OCI-LY1 (cell line): ENCODE measurements at regions not wholly inside any gene's neighbourhood (a gene's known extent, or its start where the extent isn't known, plus 50 kb on each side); places are given as distances from the start of the nearest gene placed in this dataset.

Experiments used
- EZH2 ChIP-seq: fragments of 200-600 bp; sonication (generic), shearing (Covaris generic); IDR thresholded peaks from 2 replicates; pipeline ENCODE4 v1.8.0; 2017; ENCODE audit warnings: borderline replicate concordance, mixed run types, mild to moderate bottlenecking, antibody characterized with exemption, low read length, moderate library complexity, mixed read lengths
- TF ChIP-seq, protein P1 (sequence below): fragments of 200-600 bp; sonication (generic), shearing (Covaris generic); IDR thresholded peaks from 2 replicates; pipeline ENCODE4 v1.5.1; 2017; ENCODE audit warnings: mild to moderate bottlenecking, antibody characterized with exemption, low read length, moderate library complexity, mixed read lengths

DNA sequence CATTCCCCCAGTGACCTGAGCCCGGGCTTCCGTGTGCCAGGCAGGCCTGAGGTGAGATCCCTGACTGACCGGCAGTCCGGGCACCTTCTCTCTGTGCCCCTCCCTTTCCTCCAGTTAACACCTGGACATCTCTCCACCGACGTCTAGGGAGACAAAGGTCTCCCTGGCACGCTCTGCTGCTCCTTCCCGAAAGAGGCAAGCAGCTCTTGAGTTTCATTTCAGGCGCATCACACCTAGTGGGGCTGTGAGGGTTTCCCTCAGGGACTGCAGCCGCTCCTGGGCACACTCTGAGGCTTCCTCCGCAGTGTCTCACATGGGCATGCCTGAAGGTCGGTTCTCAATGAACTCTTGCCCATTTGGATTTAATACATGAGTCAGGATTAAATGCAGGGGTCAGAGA is 322.7 kb downstream of the CTTN start:
- TF ChIP-seq, protein P1, sequence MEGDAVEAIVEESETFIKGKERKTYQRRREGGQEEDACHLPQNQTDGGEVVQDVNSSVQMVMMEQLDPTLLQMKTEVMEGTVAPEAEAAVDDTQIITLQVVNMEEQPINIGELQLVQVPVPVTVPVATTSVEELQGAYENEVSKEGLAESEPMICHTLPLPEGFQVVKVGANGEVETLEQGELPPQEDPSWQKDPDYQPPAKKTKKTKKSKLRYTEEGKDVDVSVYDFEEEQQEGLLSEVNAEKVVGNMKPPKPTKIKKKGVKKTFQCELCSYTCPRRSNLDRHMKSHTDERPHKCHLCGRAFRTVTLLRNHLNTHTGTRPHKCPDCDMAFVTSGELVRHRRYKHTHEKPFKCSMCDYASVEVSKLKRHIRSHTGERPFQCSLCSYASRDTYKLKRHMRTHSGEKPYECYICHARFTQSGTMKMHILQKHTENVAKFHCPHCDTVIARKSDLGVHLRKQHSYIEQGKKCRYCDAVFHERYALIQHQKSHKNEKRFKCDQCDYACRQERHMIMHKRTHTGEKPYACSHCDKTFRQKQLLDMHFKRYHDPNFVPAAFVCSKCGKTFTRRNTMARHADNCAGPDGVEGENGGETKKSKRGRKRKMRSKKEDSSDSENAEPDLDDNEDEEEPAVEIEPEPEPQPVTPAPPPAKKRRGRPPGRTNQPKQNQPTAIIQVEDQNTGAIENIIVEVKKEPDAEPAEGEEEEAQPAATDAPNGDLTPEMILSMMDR, result no peak
- no peak for TF ChIP-seq EZH2
